AG04450 (cell line): ENCODE measurements at regions not wholly inside any gene's neighbourhood (a gene's known extent, or its start where the extent isn't known, plus 50 kb on each side); places are given as distances from the start of the nearest gene placed in this dataset.

Experiments used
- CTCF ChIA-PET: fragments of 300-600, 350-600 bp; formaldehyde crosslinking; extraction: SDS; loops from one replicate; lab custom pipeline; 2022; ENCODE audit warnings: antibody characterized with exemption, inconsistent platforms; lab: Charles Lee
- POLR2A ChIA-PET: fragments of 350-600 bp; formaldehyde crosslinking; extraction: SDS; loops from one replicate; lab custom pipeline; 2021; ENCODE audit warnings: antibody characterized with exemption, inconsistent platforms; lab: Yijun Ruan, JAX
- DNase-seq: peaks from one replicate; pipeline ENCODE4 v3.0.0-alpha.2; 2011; ENCODE audit warnings: low read depth, low spot score
- H3K27ac ChIP-seq: one replicate; pipeline ENCODE4 v1.5.1; 2012; ENCODE audit warnings: low read depth, low read length, control low read depth
- H3K27me3 ChIP-seq: one replicate; pipeline ENCODE4 v1.6.0; 2012; ENCODE audit warnings: low read length; ENCODE audit not compliant: control insufficient read depth, insufficient read depth
- H3K4me3 ChIP-seq: 2 replicates; pipeline ENCODE4 v1.5.1; 2011; ENCODE audit warnings: mild to moderate bottlenecking, low read depth, low read length, control low read depth
- H3K9me3 ChIP-seq: 2 replicates; pipeline ENCODE4 v1.5.1; 2012; ENCODE audit warnings: low read length; ENCODE audit not compliant: control insufficient read depth, insufficient read depth
- CTCF ChIP-seq: IDR thresholded peaks from 2 replicates; pipeline ENCODE4 v1.5.1; 2011; ENCODE audit warnings: low read depth, low read length, control low read depth, inconsistent platforms

- ChIA-PET CTCF (no interaction called here), POLR2A (no interaction called here)
- Histone ChIP-seq H3K27ac (no peak overlapping the region), H3K4me3 (no peak overlapping the region), H3K27me3 (no peaks in the 10 kb centered on the region), H3K9me3 (peaks cover 23% of the 10 kb centered on the region)
- DNase-seq = no peak
- TF ChIP-seq CTCF = no peak
Measured at GRCh38 chr16:61030616-61031015, 1005.6 kb downstream of the CDH8 start.

GRCh38 chr16:61024180-61024900 lies 1011.9 kb downstream of the CDH8 start:
- POLR2A ChIA-PET = no interaction called here

GRCh38 chr16:61014869-61015268 lies 1021.4 kb downstream of the CDH8 start:
- ChIA-PET CTCF (no interaction called here), POLR2A (no interaction called here)
- Histone ChIP-seq H3K27me3 (no peaks in the 10 kb centered on the region), H3K9me3 (peaks cover 18% of the 10 kb centered on the region), H3K27ac (no peak overlapping the region), H3K4me3 (no peak overlapping the region)
- TF ChIP-seq CTCF = no peak
- no peak for DNase-seq

More at GRCh38 chr16:61024180-61024900, 1011.9 kb downstream of the CDH8 start:
- no peaks in the 10 kb centered on the region for H3K27me3 ChIP-seq
- H3K9me3 ChIP-seq = peaks cover 4% of the 10 kb centered on the region
- no peak for TF ChIP-seq CTCF
- no peak overlapping the region for H3K27ac ChIP-seq
- no peak overlapping the region for H3K4me3 ChIP-seq
- CTCF ChIA-PET = no interaction called here
- DNase-seq = no peak

GRCh38 chr16:61007694-61008093 lies 1028.5 kb downstream of the CDH8 start:
- no peak for DNase-seq
- Histone ChIP-seq H3K27me3 (no peaks in the 10 kb centered on the region), H3K9me3 (peaks cover 6% of the 10 kb centered on the region; the same call in 1 of the 2 replicates), H3K27ac (no peak overlapping the region), H3K4me3 (no peak overlapping the region)
- ChIA-PET CTCF (no interaction called here), POLR2A (no interaction called here)
- TF ChIP-seq CTCF = no peak

GRCh38 chr16:61005952-61006351 lies 1030.3 kb downstream of the CDH8 start:
- POLR2A ChIA-PET = no interaction called here
- no peaks in the 10 kb centered on the region for H3K27me3 ChIP-seq
- no peak for DNase-seq
- no peak overlapping the region for H3K4me3 ChIP-seq
- peaks cover 6% of the 10 kb centered on the region; the same call in 1 of the 2 replicates for H3K9me3 ChIP-seq
- no peak for TF ChIP-seq CTCF
- H3K27ac ChIP-seq = no peak overlapping the region
- CTCF ChIA-PET = no interaction called here
